C4-2B (cell line): ENCODE measurements at regions not wholly inside any gene's neighbourhood (a gene's known extent, or its start where the extent isn't known, plus 50 kb on each side); places are given as distances from the start of the nearest gene placed in this dataset.

Experiments used
- ZFX ChIP-seq: fragments of 450-650 bp; IDR thresholded peaks from 2 replicates; pipeline ENCODE4 v1.6.1; 2017
- TF ChIP-seq, protein P1 (sequence below): fragments of 450-650 bp; conservative IDR thresholded peaks from 2 replicates; pipeline ENCODE4 v1.5.1; 2017; ENCODE audit warnings: mild to moderate bottlenecking

- TF ChIP-seq, protein P1, sequence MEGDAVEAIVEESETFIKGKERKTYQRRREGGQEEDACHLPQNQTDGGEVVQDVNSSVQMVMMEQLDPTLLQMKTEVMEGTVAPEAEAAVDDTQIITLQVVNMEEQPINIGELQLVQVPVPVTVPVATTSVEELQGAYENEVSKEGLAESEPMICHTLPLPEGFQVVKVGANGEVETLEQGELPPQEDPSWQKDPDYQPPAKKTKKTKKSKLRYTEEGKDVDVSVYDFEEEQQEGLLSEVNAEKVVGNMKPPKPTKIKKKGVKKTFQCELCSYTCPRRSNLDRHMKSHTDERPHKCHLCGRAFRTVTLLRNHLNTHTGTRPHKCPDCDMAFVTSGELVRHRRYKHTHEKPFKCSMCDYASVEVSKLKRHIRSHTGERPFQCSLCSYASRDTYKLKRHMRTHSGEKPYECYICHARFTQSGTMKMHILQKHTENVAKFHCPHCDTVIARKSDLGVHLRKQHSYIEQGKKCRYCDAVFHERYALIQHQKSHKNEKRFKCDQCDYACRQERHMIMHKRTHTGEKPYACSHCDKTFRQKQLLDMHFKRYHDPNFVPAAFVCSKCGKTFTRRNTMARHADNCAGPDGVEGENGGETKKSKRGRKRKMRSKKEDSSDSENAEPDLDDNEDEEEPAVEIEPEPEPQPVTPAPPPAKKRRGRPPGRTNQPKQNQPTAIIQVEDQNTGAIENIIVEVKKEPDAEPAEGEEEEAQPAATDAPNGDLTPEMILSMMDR = no peak
- TF ChIP-seq ZFX = no peak
Measured at GRCh38 chr14:34120185-34120977, 169.5 kb upstream of the EGLN3 start.
